GM12891 (cell line): ENCODE measurements at regions not wholly inside any gene's neighbourhood (a gene's known extent, or its start where the extent isn't known, plus 50 kb on each side); places are given as distances from the start of the nearest gene placed in this dataset.

ENCODE experiments used
- POLR2A ChIP-seq: IDR thresholded peaks from 2 replicates; pipeline ENCODE4 v1.6.1; 2011; ENCODE audit warnings: low read depth, low read length, control low read depth
- POLR2AphosphoS5 ChIP-seq: IDR thresholded peaks from 2 replicates; pipeline ENCODE4 v1.6.1; 2011; ENCODE audit warnings: low read depth, low read length, control low read depth
- SPI1 ChIP-seq: IDR thresholded peaks from 2 replicates; pipeline ENCODE4 v1.6.1; 2011; ENCODE audit warnings: low read depth, low read length, control low read depth
- TAF1 ChIP-seq: IDR thresholded peaks from 2 replicates; pipeline ENCODE4 v1.6.1; 2011; ENCODE audit warnings: low read depth, low read length, control low read depth

- no peak for TF ChIP-seq POLR2A
- no peak for TF ChIP-seq TAF1
- TF ChIP-seq POLR2AphosphoS5 = no peak
- no peak for TF ChIP-seq SPI1
Observed at GRCh38 chr10:6813856-6814255, 233.8 kb upstream of the PRKCQ start.
